ENCODE measurements at regions not wholly inside any gene's neighbourhood (a gene's known extent, or its start where the extent isn't known, plus 50 kb on each side); places are given as distances from the start of the nearest gene placed in this dataset.

- TF ChIP-seq GATA3 (IDR thresholded peaks at IDR 0.05; ENCODE audit: low read depth, low read length): no peak
- no peak for TF ChIP-seq GATA2 (IDR thresholded peaks at IDR 0.05; ENCODE audit: low read depth, low read length)
These were observed 92.2 kb upstream of the CNKSR3 start for GRCh38 chr6:154602708-154603107.
